ENCODE measurements at regions not wholly inside any gene's neighbourhood (a gene's known extent, or its start where the extent isn't known, plus 50 kb on each side); places are given as distances from the start of the nearest gene placed in this dataset.

DNA sequence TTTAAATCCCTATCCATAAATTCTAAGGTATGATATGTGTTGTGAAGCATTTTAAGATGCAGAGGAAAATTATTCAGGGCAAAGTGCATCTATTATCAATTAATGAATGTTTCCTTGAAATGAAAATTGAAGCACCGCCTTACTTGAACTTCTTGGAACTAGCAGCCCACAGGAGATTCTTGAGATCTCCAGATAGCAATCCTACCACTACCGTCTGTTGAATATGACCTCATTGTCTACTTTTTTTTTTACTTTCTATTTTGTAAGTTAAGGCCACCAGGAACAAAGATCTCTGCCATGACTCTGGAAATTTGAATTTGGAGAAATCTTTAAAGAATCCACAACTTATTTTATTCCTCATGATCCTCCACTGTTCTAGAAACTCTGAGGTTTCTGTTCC is 808.7 kb downstream of the KCNA4 start:
- FAIRE-seq = no peak
- Histone ChIP-seq H3K27me3 (ENCODE audit: insufficient read depth, low read length) (no peaks in the 10 kb centered on the region), H2AFZ (ENCODE audit: low read depth, low read length) (no peak overlapping the region)

DNA sequence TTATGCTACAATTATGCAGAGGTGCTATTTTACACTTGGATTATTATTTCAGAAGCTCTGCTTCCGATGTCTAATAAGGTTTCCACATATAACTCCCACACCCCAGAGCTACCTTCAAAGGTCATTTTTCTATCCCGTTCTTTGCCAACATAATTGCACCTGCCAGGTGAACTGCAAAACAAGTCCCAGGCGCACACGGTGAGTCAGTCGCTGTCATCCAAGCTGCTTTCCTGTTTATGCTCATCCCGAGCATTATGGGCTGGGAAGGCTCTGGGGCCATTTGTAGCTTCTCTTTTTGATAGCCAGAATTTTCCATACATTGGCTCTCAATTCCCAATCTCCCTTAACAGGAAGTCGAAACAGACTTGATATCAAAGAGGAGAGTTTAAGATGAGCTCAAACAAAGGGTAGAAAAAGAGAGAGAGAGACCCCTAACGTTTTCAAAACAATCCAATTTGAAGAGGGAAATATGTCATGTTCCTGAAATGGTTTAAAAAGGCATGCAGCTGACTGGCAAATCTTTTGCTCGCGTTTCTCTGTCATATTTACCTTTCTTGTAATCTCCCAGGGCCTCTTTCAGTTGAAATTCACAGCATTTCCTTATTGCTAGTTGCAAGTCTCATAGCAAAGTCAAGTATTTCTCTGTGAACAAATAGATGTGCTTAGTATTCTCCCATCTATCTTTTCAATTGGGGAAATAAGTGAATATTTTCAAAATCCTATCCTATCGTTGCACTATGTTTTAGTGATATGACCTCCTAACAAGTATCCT is 815.9 kb downstream of the KCNA4 start:
- Histone ChIP-seq H3K9me3 (ENCODE audit: insufficient read depth, low read depth, low read length) (no peaks in the 10 kb centered on the region), H3K27ac (ENCODE audit: low read depth, low read length) (no peak overlapping the region), H2AFZ (ENCODE audit: low read depth, low read length) (no peak overlapping the region), H3K4me2 (ENCODE audit: low read length) (no peak overlapping the region), H3K4me3 (ENCODE audit: insufficient read depth, low read depth, low read length) (no peak overlapping the region), H3K9ac (ENCODE audit: low read length) (no peak overlapping the region), H3K79me2 (ENCODE audit: insufficient read depth, low read length) (no peaks in the 10 kb centered on the region), H3K4me1 (ENCODE audit: insufficient read depth, low read length) (no peaks in the 10 kb centered on the region), H4K20me1 (ENCODE audit: insufficient read depth, low read length) (no peaks in the 10 kb centered on the region), H3K36me3 (ENCODE audit: insufficient read depth, low read length) (no peaks in the 10 kb centered on the region), H3K27me3 (ENCODE audit: insufficient read depth, low read length) (no peaks in the 10 kb centered on the region)
- Mint-ChIP-seq H3K27me3 (ENCODE audit: low read depth, unreplicated experiment) (no peaks in the 10 kb centered on the region), H3K4me3 (ENCODE audit: unreplicated experiment) (no peak overlapping the region), H3K9me3 (ENCODE audit: unreplicated experiment) (peaks cover 2% of the 10 kb centered on the region), H3K36me3 (ENCODE audit: low read depth, unreplicated experiment) (no peaks in the 10 kb centered on the region), H3K4me1 (ENCODE audit: low read depth, unreplicated experiment) (no peaks in the 10 kb centered on the region), H3K27ac (ENCODE audit: unreplicated experiment) (no peak overlapping the region)
- DNase-seq (ENCODE audit: low read depth) = no peak
- TF ChIP-seq, protein P1, sequence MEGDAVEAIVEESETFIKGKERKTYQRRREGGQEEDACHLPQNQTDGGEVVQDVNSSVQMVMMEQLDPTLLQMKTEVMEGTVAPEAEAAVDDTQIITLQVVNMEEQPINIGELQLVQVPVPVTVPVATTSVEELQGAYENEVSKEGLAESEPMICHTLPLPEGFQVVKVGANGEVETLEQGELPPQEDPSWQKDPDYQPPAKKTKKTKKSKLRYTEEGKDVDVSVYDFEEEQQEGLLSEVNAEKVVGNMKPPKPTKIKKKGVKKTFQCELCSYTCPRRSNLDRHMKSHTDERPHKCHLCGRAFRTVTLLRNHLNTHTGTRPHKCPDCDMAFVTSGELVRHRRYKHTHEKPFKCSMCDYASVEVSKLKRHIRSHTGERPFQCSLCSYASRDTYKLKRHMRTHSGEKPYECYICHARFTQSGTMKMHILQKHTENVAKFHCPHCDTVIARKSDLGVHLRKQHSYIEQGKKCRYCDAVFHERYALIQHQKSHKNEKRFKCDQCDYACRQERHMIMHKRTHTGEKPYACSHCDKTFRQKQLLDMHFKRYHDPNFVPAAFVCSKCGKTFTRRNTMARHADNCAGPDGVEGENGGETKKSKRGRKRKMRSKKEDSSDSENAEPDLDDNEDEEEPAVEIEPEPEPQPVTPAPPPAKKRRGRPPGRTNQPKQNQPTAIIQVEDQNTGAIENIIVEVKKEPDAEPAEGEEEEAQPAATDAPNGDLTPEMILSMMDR (IDR thresholded peaks at IDR 0.05; ENCODE audit: insufficient read depth, low read depth, low read length) = no peak
- no peak for TF ChIP-seq EZH2 (IDR thresholded peaks at IDR 0.05; ENCODE audit: insufficient read depth, low read length)
- no peak for FAIRE-seq

More for the DNA sequence above, 808.7 kb downstream of the KCNA4 start:
- Histone ChIP-seq H3K36me3 (ENCODE audit: insufficient read depth, low read length) (no peaks in the 10 kb centered on the region), H3K9me3 (ENCODE audit: insufficient read depth, low read depth, low read length) (no peaks in the 10 kb centered on the region), H3K27ac (ENCODE audit: low read depth, low read length) (no peak overlapping the region), H3K9ac (ENCODE audit: low read length) (no peak overlapping the region), H3K4me2 (ENCODE audit: low read length) (peak overlapping the region; percentile 5), H3K4me3 (ENCODE audit: insufficient read depth, low read depth, low read length) (no peak overlapping the region), H3K79me2 (ENCODE audit: insufficient read depth, low read length) (no peaks in the 10 kb centered on the region), H4K20me1 (ENCODE audit: insufficient read depth, low read length) (no peaks in the 10 kb centered on the region), H3K4me1 (ENCODE audit: insufficient read depth, low read length) (no peaks in the 10 kb centered on the region)
- H3K4me3 Mint-ChIP-seq (ENCODE audit: unreplicated experiment) = no peak overlapping the region
- DNase-seq (ENCODE audit: low read depth) = peak; percentile 56
- H3K36me3 Mint-ChIP-seq (ENCODE audit: low read depth, unreplicated experiment) = no peaks in the 10 kb centered on the region
- no peaks in the 10 kb centered on the region for H3K9me3 Mint-ChIP-seq (ENCODE audit: unreplicated experiment)
- H3K27me3 Mint-ChIP-seq (ENCODE audit: low read depth, unreplicated experiment) = no peaks in the 10 kb centered on the region
- peaks cover 10% of the 10 kb centered on the region for H3K4me1 Mint-ChIP-seq (ENCODE audit: low read depth, unreplicated experiment)
- H3K27ac Mint-ChIP-seq (ENCODE audit: unreplicated experiment) = peak overlapping the region; percentile 67
- no peak for TF ChIP-seq EZH2 (IDR thresholded peaks at IDR 0.05; ENCODE audit: insufficient read depth, low read length)
- TF ChIP-seq, protein P1 (IDR thresholded peaks at IDR 0.05; ENCODE audit: insufficient read depth, low read depth, low read length) = no peak

DNA sequence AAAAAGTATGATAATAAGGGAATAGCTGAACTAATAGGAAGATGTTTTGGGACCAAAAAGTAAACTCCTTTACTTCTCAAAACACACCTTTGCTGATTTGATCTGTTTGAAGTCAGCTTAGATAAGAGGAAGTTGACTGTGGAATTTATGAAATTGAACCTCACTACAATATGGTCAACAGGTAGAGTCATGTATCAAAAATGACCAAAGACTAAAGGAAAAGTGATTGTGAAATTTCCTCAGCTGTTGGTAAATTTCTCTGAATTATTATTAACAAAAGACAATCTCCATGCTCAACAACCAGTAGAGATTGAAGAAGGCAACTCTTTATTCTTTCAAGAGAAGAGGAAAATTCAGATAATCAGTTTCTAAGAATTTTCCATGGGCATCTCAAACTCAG is 826.5 kb downstream of the KCNA4 start:
- H3K9ac ChIP-seq (ENCODE audit: low read length) = no peak overlapping the region
- no peak overlapping the region for H3K27ac ChIP-seq (ENCODE audit: low read depth, low read length)
- no peaks in the 10 kb centered on the region for H3K27me3 ChIP-seq (ENCODE audit: insufficient read depth, low read length)
- no peak overlapping the region for H3K4me3 ChIP-seq (ENCODE audit: insufficient read depth, low read depth, low read length)
- H3K9me3 ChIP-seq (ENCODE audit: insufficient read depth, low read depth, low read length) = no peaks in the 10 kb centered on the region
- DNase-seq (ENCODE audit: low read depth) (no peak), FAIRE-seq (no peak)
- Mint-ChIP-seq H3K4me3 (ENCODE audit: unreplicated experiment) (no peak overlapping the region), H3K36me3 (ENCODE audit: low read depth, unreplicated experiment) (no peaks in the 10 kb centered on the region), H3K4me1 (ENCODE audit: low read depth, unreplicated experiment) (peaks cover 17% of the 10 kb centered on the region), H3K27ac (ENCODE audit: unreplicated experiment) (no peak overlapping the region), H3K27me3 (ENCODE audit: low read depth, unreplicated experiment) (no peaks in the 10 kb centered on the region), H3K9me3 (ENCODE audit: unreplicated experiment) (peaks cover 1% of the 10 kb centered on the region)
- no peaks in the 10 kb centered on the region for H3K36me3 ChIP-seq (ENCODE audit: insufficient read depth, low read length)
- peaks cover 8% of the 10 kb centered on the region for H3K4me1 ChIP-seq (ENCODE audit: insufficient read depth, low read length)
- no peak overlapping the region for H2AFZ ChIP-seq (ENCODE audit: low read depth, low read length)
- H3K79me2 ChIP-seq (ENCODE audit: insufficient read depth, low read length) = no peaks in the 10 kb centered on the region
- H3K4me2 ChIP-seq (ENCODE audit: low read length) = no peak overlapping the region
- TF ChIP-seq, protein P1 (IDR thresholded peaks at IDR 0.05; ENCODE audit: insufficient read depth, low read depth, low read length) = no peak
- TF ChIP-seq EZH2 (IDR thresholded peaks at IDR 0.05; ENCODE audit: insufficient read depth, low read length) = no peak
- H4K20me1 ChIP-seq (ENCODE audit: insufficient read depth, low read length) = no peaks in the 10 kb centered on the region
